ENCODE measurements at regions not wholly inside any gene's neighbourhood (a gene's known extent, or its start where the extent isn't known, plus 50 kb on each side); places are given as distances from the start of the nearest gene placed in this dataset.

DNA sequence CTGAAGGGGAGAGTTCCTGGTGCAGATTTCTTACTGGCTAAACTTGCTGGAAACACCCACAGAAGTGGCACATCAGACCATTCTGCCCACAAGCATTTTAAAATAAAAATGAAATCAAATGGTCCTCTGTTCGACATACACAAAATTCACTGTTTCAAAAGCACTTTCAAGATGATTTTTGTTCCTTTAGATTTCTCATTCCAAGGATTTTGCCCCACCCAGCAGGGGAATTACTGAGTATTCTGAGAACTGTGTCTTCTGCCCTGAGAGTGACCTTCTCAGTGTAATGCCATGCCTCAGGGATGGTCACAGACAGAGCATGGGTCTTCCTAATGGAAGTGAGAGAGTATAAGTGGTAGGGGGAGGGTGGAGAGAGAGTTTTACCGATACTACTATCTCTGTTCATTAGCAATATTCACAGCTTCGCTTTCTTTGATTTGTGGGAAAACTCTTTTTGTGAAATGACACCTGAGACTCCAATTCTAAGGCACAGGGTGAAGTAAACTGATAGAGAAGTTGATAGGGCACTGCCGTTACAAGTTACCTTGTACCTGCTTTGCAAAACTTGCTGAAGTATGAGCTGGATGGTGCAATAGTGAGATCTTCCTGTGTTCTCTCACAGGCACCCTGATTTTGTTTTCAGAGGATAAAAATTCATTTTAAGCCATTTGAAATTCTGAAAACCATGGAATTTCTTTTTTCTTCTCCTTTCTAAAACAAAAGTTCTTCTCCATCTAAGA lies 95.8 kb upstream of the CD180 start:
- intact Hi-C loops (cut with DNase I): no loop called here
- 92 to 95% methylated on average over 4 of the region's 4 CpGs for WGBS, 2 donors
- Histone ChIP-seq H3K36me3 (no peaks in the 10 kb centered on the region), H3K27me3 (no peaks in the 10 kb centered on the region), H3K27ac (no peak overlapping the region), H3K4me1 (peaks cover 0 to 13% of the 10 kb centered on the region in 2 donors), H3K9me3 (no peaks in the 10 kb centered on the region), H3K4me3 (replicated peaks in 1 of 3) (no peak overlapping the region)
- DNase-seq: no peak
- TF ChIP-seq CTCF (IDR thresholded peaks at IDR 0.05): no peak
- no peak for TF ChIP-seq POLR2A (IDR thresholded peaks at IDR 0.05)

GRCh38 chr5:67291671-67292070 lies 95.1 kb upstream of the CD180 start:
- H3K27ac ChIP-seq: no peak overlapping the region
- TF ChIP-seq POLR2A (IDR thresholded peaks at IDR 0.05) (no peak), CTCF (IDR thresholded peaks at IDR 0.05) (no peak)
- intact Hi-C loops (cut with DNase I): no loop called here

GRCh38 chr5:67291066-67291465 lies 94.5 kb upstream of the CD180 start:
- no peak for DNase-seq
- Histone ChIP-seq H3K4me3 (replicated peaks in 1 of 3) (no peak overlapping the region), H3K27me3 (no peaks in the 10 kb centered on the region), H3K27ac (no peak overlapping the region), H3K9me3 (no peaks in the 10 kb centered on the region), H3K4me1 (peaks cover 0 to 13% of the 10 kb centered on the region in 2 donors), H3K36me3 (no peaks in the 10 kb centered on the region)
- intact Hi-C loops (cut with DNase I): no loop called here
- 87 to 91% methylated on average over 4 of the region's 4 CpGs for WGBS, 2 donors
- no peak for TF ChIP-seq CTCF (IDR thresholded peaks at IDR 0.05)
- TF ChIP-seq POLR2A (IDR thresholded peaks at IDR 0.05): no peak

More at GRCh38 chr5:67291671-67292070, 95.1 kb upstream of the CD180 start:
- Histone ChIP-seq H3K36me3 (no peaks in the 10 kb centered on the region), H3K9me3 (no peaks in the 10 kb centered on the region), H3K4me3 (replicated peaks in 1 of 3) (no peak overlapping the region), H3K4me1 (peaks cover 0 to 13% of the 10 kb centered on the region in 2 donors), H3K27me3 (no peaks in the 10 kb centered on the region)
- WGBS, 2 donors: 93 to 96% methylated on average over 7 of the region's 7 CpGs
- no peak for DNase-seq

DNA sequence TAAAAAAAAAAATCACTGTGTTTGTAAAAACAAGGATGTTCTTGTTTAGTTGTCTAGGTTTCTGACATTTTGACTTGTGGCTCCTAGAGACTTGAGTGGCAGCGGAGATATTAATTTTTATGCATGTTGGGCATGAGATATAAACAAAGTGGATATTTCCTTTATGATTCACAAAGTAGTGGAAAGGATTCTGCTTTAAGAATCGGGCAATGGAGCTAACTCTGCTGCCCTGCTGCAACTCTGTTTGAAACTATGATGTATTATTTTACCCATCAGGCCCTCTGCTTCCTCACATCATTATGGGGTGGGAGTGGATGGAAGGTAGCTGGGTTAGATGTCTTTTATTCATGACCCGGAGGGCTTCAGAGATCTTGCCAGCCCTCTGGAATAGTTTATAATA lies 94.1 kb upstream of the CD180 start:
- Histone ChIP-seq H3K4me3 (replicated peaks in 1 of 3) (no peak overlapping the region), H3K27me3 (no peaks in the 10 kb centered on the region), H3K36me3 (no peaks in the 10 kb centered on the region), H3K9me3 (no peaks in the 10 kb centered on the region), H3K4me1 (peaks cover 0 to 13% of the 10 kb centered on the region in 2 donors), H3K27ac (peak overlapping the region in 1 of 3 donors; percentile 15)
- TF ChIP-seq CTCF (IDR thresholded peaks at IDR 0.05) (no peak), POLR2A (IDR thresholded peaks at IDR 0.05) (no peak)
- no peak for DNase-seq
- WGBS, 2 donors: 86 to 87% methylated on average over 3 of the region's 3 CpGs
- intact Hi-C loops (cut with DNase I): no loop called here

DNA sequence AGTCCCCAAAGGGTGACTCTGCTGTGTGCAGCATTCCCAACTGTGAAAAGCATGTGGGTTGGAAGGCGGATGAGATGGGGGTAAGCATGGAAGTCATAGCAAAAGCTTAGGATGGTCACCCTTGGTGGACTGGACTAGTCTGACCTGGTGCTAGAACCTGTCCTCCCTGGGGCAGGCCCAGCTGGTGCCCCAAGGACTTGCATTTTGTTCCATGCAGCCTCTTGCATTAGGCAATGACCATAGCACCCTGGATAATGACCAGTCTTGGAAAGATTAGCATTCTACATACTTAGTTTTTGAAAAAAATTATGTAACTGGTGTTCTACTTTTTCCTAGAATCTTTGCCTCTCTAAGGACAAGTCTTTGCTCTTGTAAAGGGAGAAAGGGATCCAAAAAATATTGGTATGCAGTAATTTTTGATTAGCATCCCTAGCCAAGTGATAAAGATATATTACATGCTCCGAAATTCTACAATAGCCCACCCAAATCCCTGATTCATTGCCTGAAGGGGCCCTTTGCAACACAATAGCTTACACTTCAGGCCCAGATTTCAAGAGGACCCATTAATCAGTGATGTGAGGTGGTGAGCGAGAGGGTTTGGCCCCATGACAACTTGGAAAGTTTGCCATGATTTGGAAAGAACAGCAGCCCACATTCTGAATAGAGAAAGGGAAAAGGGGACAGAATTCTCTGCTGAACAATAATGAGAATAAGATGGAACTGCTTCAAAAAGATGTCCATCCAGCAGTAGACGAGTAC lies 93.3 kb upstream of the CD180 start:
- H3K9me3 ChIP-seq: no peaks in the 10 kb centered on the region
- intact Hi-C loops (cut with DNase I): no loop called here
- no peak for TF ChIP-seq POLR2A (IDR thresholded peaks at IDR 0.05)
- TF ChIP-seq CTCF (IDR thresholded peaks at IDR 0.05): no peak
- H3K4me3 ChIP-seq (replicated peaks in 1 of 3): no peak overlapping the region
- no peaks in the 10 kb centered on the region for H3K27me3 ChIP-seq
- H3K36me3 ChIP-seq: no peaks in the 10 kb centered on the region
- 83 to 87% methylated on average over 4 of the region's 4 CpGs for WGBS, 2 donors
- DNase-seq: no peak
- H3K27ac ChIP-seq: peak overlapping the region in 1 of 3 donors; percentile 15
- H3K4me1 ChIP-seq: peaks cover 0 to 13% of the 10 kb centered on the region in 2 donors
